Uterus (tissue), 3 donors: ENCODE measurements at regions not wholly inside any gene's neighbourhood (a gene's known extent, or its start where the extent isn't known, plus 50 kb on each side); places are given as distances from the start of the nearest gene placed in this dataset.

Experiments
- DNase-seq, 2 donors: peaks; one replicate each; pipeline ENCODE4 v3.0.0-alpha.2; 2019 to 2020
- H3K27ac ChIP-seq, 2 donors: fragments of 200-600 bp; sonication (generic); 1 replicate in 1 of 2; 2 replicates in 1 of 2; pipeline ENCODE4 v1.5.1; 2016 to 2018
- H3K27me3 ChIP-seq, 2 donors: fragments of 200-600 bp; sonication (generic); one replicate each; pipeline ENCODE4 v1.5.1; 2018 to 2019; ENCODE audit warnings: control low read depth in 1 of 2
- H3K36me3 ChIP-seq, 2 donors: fragments of 200-600 bp; sonication (generic); one replicate each; pipeline ENCODE4 v1.5.1; 2019; ENCODE audit warnings: control low read depth in 1 of 2
- H3K4me1 ChIP-seq, 2 donors: fragments of 200-600 bp; sonication (generic); one replicate each; pipeline ENCODE4 v1.5.1; 2018 to 2019; ENCODE audit warnings: control low read depth in 1 of 2
- H3K4me3 ChIP-seq, 2 donors: fragments of 200-600 bp; sonication (generic); 1 replicate in 1 of 2; 2 replicates in 1 of 2; pipeline ENCODE4 v1.5.1; 2018 to 2019; ENCODE audit warnings: mild to moderate bottlenecking in 1 of 2
- H3K9me3 ChIP-seq, 2 donors: fragments of 200-600 bp; sonication (generic); one replicate each; pipeline ENCODE4 v1.5.1; 2019; ENCODE audit warnings: control low read depth in 1 of 2
- POLR2A ChIP-seq, 2 donors: fragments of 450-650 bp; IDR thresholded peaks; one replicate each; pipeline ENCODE4 v1.6.1; 2016; ENCODE audit warnings: antibody characterized with exemption in 2 of 2, mild to moderate bottlenecking in 1 of 2, moderate library complexity in 1 of 2
- intact Hi-C: fragments of 100-400 bp; cut with DNase I; formaldehyde crosslinking; loops from one replicate; pipeline ENCODE4 v1.15.1; 2023; ENCODE audit warnings: low total_unique reads
- TF ChIP-seq, protein P1 (sequence below), 4 experiments: fragments of 200-600 bp in 2 of 4; fragments of 450-650 bp in 2 of 4; sonication (generic) in 2 of 4; IDR thresholded peaks; one replicate each; pipeline ENCODE4 v1.5.1; 2016 to 2019; ENCODE audit warnings: antibody characterized with exemption in 4 of 4, mild to moderate bottlenecking in 2 of 4, moderate library complexity in 1 of 4
- donor health status: DM: yes; HTN: yes; CAD: no.

- no peaks in the 10 kb centered on the region for H3K4me1 ChIP-seq
- no peaks in the 10 kb centered on the region for H3K9me3 ChIP-seq
- TF ChIP-seq, protein P1, sequence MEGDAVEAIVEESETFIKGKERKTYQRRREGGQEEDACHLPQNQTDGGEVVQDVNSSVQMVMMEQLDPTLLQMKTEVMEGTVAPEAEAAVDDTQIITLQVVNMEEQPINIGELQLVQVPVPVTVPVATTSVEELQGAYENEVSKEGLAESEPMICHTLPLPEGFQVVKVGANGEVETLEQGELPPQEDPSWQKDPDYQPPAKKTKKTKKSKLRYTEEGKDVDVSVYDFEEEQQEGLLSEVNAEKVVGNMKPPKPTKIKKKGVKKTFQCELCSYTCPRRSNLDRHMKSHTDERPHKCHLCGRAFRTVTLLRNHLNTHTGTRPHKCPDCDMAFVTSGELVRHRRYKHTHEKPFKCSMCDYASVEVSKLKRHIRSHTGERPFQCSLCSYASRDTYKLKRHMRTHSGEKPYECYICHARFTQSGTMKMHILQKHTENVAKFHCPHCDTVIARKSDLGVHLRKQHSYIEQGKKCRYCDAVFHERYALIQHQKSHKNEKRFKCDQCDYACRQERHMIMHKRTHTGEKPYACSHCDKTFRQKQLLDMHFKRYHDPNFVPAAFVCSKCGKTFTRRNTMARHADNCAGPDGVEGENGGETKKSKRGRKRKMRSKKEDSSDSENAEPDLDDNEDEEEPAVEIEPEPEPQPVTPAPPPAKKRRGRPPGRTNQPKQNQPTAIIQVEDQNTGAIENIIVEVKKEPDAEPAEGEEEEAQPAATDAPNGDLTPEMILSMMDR (IDR thresholded peaks at IDR 0.05): no peak
- no peak for TF ChIP-seq POLR2A (IDR thresholded peaks at IDR 0.05)
- H3K4me3 ChIP-seq: no peak overlapping the region
- intact Hi-C loops: no loop called here
- no peaks in the 10 kb centered on the region for H3K36me3 ChIP-seq
- DNase-seq: no peak
- H3K27me3 ChIP-seq: no peaks in the 10 kb centered on the region
- H3K27ac ChIP-seq: no peak overlapping the region
Observed at GRCh38 chr15:96774216-96774615, 443.7 kb downstream of the NR2F2 start.

- no peak overlapping the region for H3K27ac ChIP-seq
- TF ChIP-seq, protein P1 (IDR thresholded peaks at IDR 0.05): no peak
- no peaks in the 10 kb centered on the region for H3K4me1 ChIP-seq
- H3K9me3 ChIP-seq: no peaks in the 10 kb centered on the region
- intact Hi-C loops: no loop called here
- H3K27me3 ChIP-seq: no peaks in the 10 kb centered on the region
- H3K36me3 ChIP-seq: no peaks in the 10 kb centered on the region
- no peak for DNase-seq
- H3K4me3 ChIP-seq: no peak overlapping the region
Observed at GRCh38 chr15:96783746-96784145, 453.2 kb downstream of the NR2F2 start.

GRCh38 chr15:96790004-96790403, 459.5 kb downstream of the NR2F2 start:
- H3K4me3 ChIP-seq: no peak overlapping the region
- intact Hi-C loops: no loop called here
- H3K4me1 ChIP-seq: no peaks in the 10 kb centered on the region
- TF ChIP-seq POLR2A (IDR thresholded peaks at IDR 0.05): no peak
- TF ChIP-seq, protein P1 (IDR thresholded peaks at IDR 0.05): no peak
- H3K9me3 ChIP-seq: no peaks in the 10 kb centered on the region
- H3K27me3 ChIP-seq: no peaks in the 10 kb centered on the region
- no peak for DNase-seq
- no peaks in the 10 kb centered on the region for H3K36me3 ChIP-seq
- H3K27ac ChIP-seq: no peak overlapping the region

DNA sequence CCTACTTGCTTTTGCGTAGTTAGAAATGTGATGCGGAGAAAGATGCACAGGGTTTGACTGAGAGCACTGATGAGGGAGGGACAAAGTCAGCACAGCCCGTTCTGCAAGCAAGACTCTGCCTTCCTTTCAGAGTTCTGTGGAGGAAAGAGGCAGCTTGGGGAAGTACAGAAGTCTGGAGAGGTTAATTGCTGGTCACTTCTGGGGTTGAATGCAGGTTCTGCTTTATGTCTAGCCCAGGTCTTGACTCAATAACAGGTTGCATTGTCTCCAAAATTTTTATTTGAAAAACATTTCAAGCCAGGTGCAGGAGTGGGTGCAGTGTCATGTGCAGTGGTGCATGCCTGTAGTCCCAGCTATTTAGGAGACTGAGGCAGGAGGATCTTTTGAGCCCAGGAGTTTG, 461.7 kb downstream of the NR2F2 start:
- intact Hi-C loops: no loop called here
- Histone ChIP-seq H3K4me1 (no peaks in the 10 kb centered on the region), H3K27me3 (no peaks in the 10 kb centered on the region), H3K4me3 (no peak overlapping the region), H3K27ac (no peak overlapping the region), H3K36me3 (no peaks in the 10 kb centered on the region), H3K9me3 (no peaks in the 10 kb centered on the region)
- no peak for TF ChIP-seq POLR2A (IDR thresholded peaks at IDR 0.05)
- TF ChIP-seq, protein P1 (IDR thresholded peaks at IDR 0.05): no peak
- DNase-seq: no peak

DNA sequence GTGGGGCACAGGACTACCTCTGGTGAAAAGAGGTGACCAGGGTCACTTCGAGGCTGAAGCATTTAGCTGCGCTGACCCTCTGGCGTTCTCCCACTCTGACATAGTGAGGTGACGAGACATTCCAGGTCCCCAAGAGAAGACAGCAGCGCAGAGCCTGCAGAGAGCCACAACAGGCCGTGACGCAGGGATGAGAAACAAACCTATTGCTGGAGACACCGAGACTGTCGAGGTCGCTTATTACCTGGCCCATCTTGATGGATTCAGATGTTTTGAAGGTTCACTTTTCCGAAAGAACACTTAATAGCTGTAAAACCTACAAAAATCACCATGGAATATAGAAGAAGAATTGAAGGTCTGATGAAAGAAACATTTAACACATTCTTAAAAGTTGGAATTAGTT, 466.3 kb downstream of the NR2F2 start:
- intact Hi-C loops: no loop called here
- H3K4me3 ChIP-seq: no peak overlapping the region
- no peaks in the 10 kb centered on the region for H3K27me3 ChIP-seq
- TF ChIP-seq POLR2A (IDR thresholded peaks at IDR 0.05): no peak
- TF ChIP-seq, protein P1 (IDR thresholded peaks at IDR 0.05): no peak
- H3K9me3 ChIP-seq: no peaks in the 10 kb centered on the region
- no peak overlapping the region for H3K27ac ChIP-seq
- H3K36me3 ChIP-seq: no peaks in the 10 kb centered on the region
- no peak for DNase-seq
- no peaks in the 10 kb centered on the region for H3K4me1 ChIP-seq
